Glutamatergic neuron (in vitro differentiated cells): ENCODE measurements at regions not wholly inside any gene's neighbourhood (a gene's known extent, or its start where the extent isn't known, plus 50 kb on each side); places are given as distances from the start of the nearest gene placed in this dataset.

Source experiments
- DNase-seq: peaks from one replicate; pipeline ENCODE4 v3.0.0; 2022
- H3K27ac Mint-ChIP-seq: one replicate; pipeline ENCODE4 v1.8.0; 2020; ENCODE audit warnings: mild to moderate bottlenecking, mixed read lengths, inconsistent platforms; ENCODE audit not compliant: unreplicated experiment
- H3K27me3 Mint-ChIP-seq: one replicate; pipeline ENCODE4 v1.8.0; 2020; ENCODE audit warnings: mild to moderate bottlenecking, moderate library complexity, mixed read lengths, inconsistent platforms; ENCODE audit not compliant: unreplicated experiment
- H3K36me3 Mint-ChIP-seq: one replicate; pipeline ENCODE4 v1.8.0; 2020; ENCODE audit warnings: mild to moderate bottlenecking, mixed read lengths, inconsistent platforms; ENCODE audit not compliant: unreplicated experiment
- H3K4me1 Mint-ChIP-seq: one replicate; pipeline ENCODE4 v1.8.0; 2020; ENCODE audit warnings: mild to moderate bottlenecking, low read depth, mixed read lengths, inconsistent platforms; ENCODE audit not compliant: unreplicated experiment
- H3K4me3 Mint-ChIP-seq: one replicate; pipeline ENCODE4 v1.8.0; 2020; ENCODE audit warnings: mild to moderate bottlenecking, mixed read lengths, inconsistent platforms; ENCODE audit not compliant: unreplicated experiment
- H3K9me3 Mint-ChIP-seq: one replicate; pipeline ENCODE4 v1.8.0; 2020; ENCODE audit warnings: mild to moderate bottlenecking, moderate library complexity, mixed read lengths, inconsistent platforms; ENCODE audit not compliant: unreplicated experiment
- CTCF ChIP-seq: fragments of 200-600 bp; sonication (generic); IDR thresholded peaks from one replicate; pipeline ENCODE4 v1.5.0; 2021; ENCODE audit not compliant: partially characterized antibody, unreplicated experiment

- Mint-ChIP-seq H3K4me1 (no peaks in the 10 kb centered on the region), H3K27ac (no peak overlapping the region), H3K4me3 (no peak overlapping the region), H3K36me3 (no peaks in the 10 kb centered on the region), H3K9me3 (no peaks in the 10 kb centered on the region), H3K27me3 (no peaks in the 10 kb centered on the region)
- DNase-seq = no peak
- TF ChIP-seq CTCF = no peak
These were observed 442.9 kb downstream of the DTWD2 start for GRCh38 chr5:118545470-118545869.

GRCh38 chr5:118544887-118545449 lies 443.4 kb downstream of the DTWD2 start:
- no peak overlapping the region for H3K4me3 Mint-ChIP-seq
- no peaks in the 10 kb centered on the region for H3K9me3 Mint-ChIP-seq
- no peaks in the 10 kb centered on the region for H3K4me1 Mint-ChIP-seq
- no peak overlapping the region for H3K27ac Mint-ChIP-seq
- H3K36me3 Mint-ChIP-seq = no peaks in the 10 kb centered on the region
- H3K27me3 Mint-ChIP-seq = no peaks in the 10 kb centered on the region
- no peak for DNase-seq
- TF ChIP-seq CTCF = no peak

GRCh38 chr5:118533923-118534322 lies 454.4 kb downstream of the DTWD2 start:
- Mint-ChIP-seq H3K27ac (no peak overlapping the region), H3K9me3 (no peaks in the 10 kb centered on the region), H3K27me3 (peaks cover 1% of the 10 kb centered on the region), H3K4me1 (no peaks in the 10 kb centered on the region), H3K36me3 (peaks cover 4% of the 10 kb centered on the region), H3K4me3 (no peak overlapping the region)
- no peak for TF ChIP-seq CTCF
- DNase-seq = no peak

- Mint-ChIP-seq H3K4me3 (no peak overlapping the region), H3K4me1 (no peaks in the 10 kb centered on the region), H3K27ac (no peak overlapping the region), H3K36me3 (peaks cover 4% of the 10 kb centered on the region), H3K9me3 (no peaks in the 10 kb centered on the region), H3K27me3 (peaks cover 1% of the 10 kb centered on the region)
- TF ChIP-seq CTCF = no peak
- DNase-seq = no peak
These were observed 455.2 kb downstream of the DTWD2 start for GRCh38 chr5:118533156-118533555.

- no peak for DNase-seq
- no peaks in the 10 kb centered on the region for H3K9me3 Mint-ChIP-seq
- H3K4me3 Mint-ChIP-seq = no peak overlapping the region
- H3K4me1 Mint-ChIP-seq = peaks cover 3% of the 10 kb centered on the region
- TF ChIP-seq CTCF = no peak
- H3K27ac Mint-ChIP-seq = no peak overlapping the region
- peaks cover 1% of the 10 kb centered on the region for H3K27me3 Mint-ChIP-seq
- no peaks in the 10 kb centered on the region for H3K36me3 Mint-ChIP-seq
These were observed 457.1 kb downstream of the DTWD2 start for GRCh38 chr5:118531276-118531675.
